Liver (tissue), 8 donors: ENCODE measurements at regions not wholly inside any gene's neighbourhood (a gene's known extent, or its start where the extent isn't known, plus 50 kb on each side); places are given as distances from the start of the nearest gene placed in this dataset.

ENCODE experiments used
- DNase-seq: peaks from one replicate; pipeline ENCODE4 v3.0.0-alpha.2; 2017; ENCODE audit warnings: low spot score
- H3K27ac ChIP-seq, 2 donors: one replicate each; pipeline ENCODE4 v1.7.0; 2013; ENCODE audit warnings: inconsistent platforms in 2 of 2, low read length in 2 of 2, control low read depth in 1 of 2, low read depth in 1 of 2, mild to moderate bottlenecking in 1 of 2
- H3K27me3 ChIP-seq, 4 donors: one replicate each; pipeline versions ENCODE4 v1.6.1 to v1.7.0; 2013; ENCODE audit warnings: low read length in 3 of 4, inconsistent platforms in 1 of 4, mild to moderate bottlenecking in 1 of 4, moderate library complexity in 1 of 4; ENCODE audit not compliant: control insufficient read depth in 4 of 4, insufficient read depth in 4 of 4
- H3K36me3 ChIP-seq, 4 donors: one replicate each; pipeline versions ENCODE4 v1.6.1 to v1.7.0; 2013; ENCODE audit warnings: low read length in 3 of 4, mild to moderate bottlenecking in 3 of 4, low read depth in 1 of 4, moderate library complexity in 1 of 4; ENCODE audit not compliant: control insufficient read depth in 4 of 4, insufficient read depth in 3 of 4
- H3K4me1 ChIP-seq, 4 donors: one replicate each; pipeline versions ENCODE4 v1.6.1 to v1.7.0; 2013; ENCODE audit warnings: low read length in 3 of 4, mild to moderate bottlenecking in 3 of 4, moderate library complexity in 1 of 4; ENCODE audit not compliant: control insufficient read depth in 4 of 4, insufficient read depth in 4 of 4
- H3K4me3 ChIP-seq, 3 donors: one replicate each; pipeline versions ENCODE4 v1.6.1 to v1.7.0; 2013; ENCODE audit warnings: low read length in 3 of 3, control low read depth in 1 of 3, low read depth in 1 of 3, mild to moderate bottlenecking in 1 of 3
- H3K9ac ChIP-seq, 2 donors: one replicate each; pipeline ENCODE4 v1.7.0; 2013; ENCODE audit warnings: low read length in 2 of 2, mild to moderate bottlenecking in 2 of 2, moderate library complexity in 2 of 2, control low read depth in 1 of 2, low read depth in 1 of 2
- H3K9me3 ChIP-seq, 4 donors: one replicate each; pipeline versions ENCODE4 v1.6.1 to v1.7.0; 2013; ENCODE audit warnings: low read length in 3 of 4; ENCODE audit not compliant: control insufficient read depth in 4 of 4
- ATF3 ChIP-seq: IDR thresholded peaks from 2 replicates; pipeline ENCODE4 v1.6.1; 2016; ENCODE audit warnings: antibody characterized with exemption
- CTCF ChIP-seq: fragments of 150-350 bp; IDR thresholded peaks from 2 replicates; pipeline ENCODE4 v1.5.1; 2017; ENCODE audit warnings: improper control_type of control experiment, low read depth, low read length; ENCODE audit not compliant: missing input control
- FOXA1 ChIP-seq: IDR thresholded peaks from 2 replicates; pipeline ENCODE4 v1.6.1; 2016; ENCODE audit warnings: antibody characterized with exemption
- GABPA ChIP-seq, 2 donors: IDR thresholded peaks in 1 of 2; conservative IDR thresholded peaks in 1 of 2; 2 replicates each; pipeline ENCODE4 v1.6.1; 2016; ENCODE audit warnings: antibody characterized with exemption in 2 of 2, mild to moderate bottlenecking in 1 of 2, moderate library complexity in 1 of 2
- HNF4A ChIP-seq, 2 donors: conservative IDR thresholded peaks; 2 replicates each; pipeline ENCODE4 v1.6.1; 2016; ENCODE audit warnings: antibody characterized with exemption in 2 of 2, mild to moderate bottlenecking in 2 of 2
- HNF4G ChIP-seq: IDR thresholded peaks from 2 replicates; pipeline ENCODE4 v1.6.1; 2016; ENCODE audit warnings: antibody characterized with exemption
- JUND ChIP-seq, 2 donors: IDR thresholded peaks; 2 replicates each; pipeline ENCODE4 v1.6.1; 2016; ENCODE audit warnings: antibody characterized with exemption in 2 of 2
- MAX ChIP-seq: IDR thresholded peaks from 2 replicates; pipeline ENCODE4 v1.6.1; 2016; ENCODE audit warnings: antibody characterized with exemption
- NR2F2 ChIP-seq: IDR thresholded peaks from 2 replicates; pipeline ENCODE4 v1.6.1; 2016; ENCODE audit warnings: antibody characterized with exemption
- RAD21 ChIP-seq, 2 donors: IDR thresholded peaks; 2 replicates each; pipeline ENCODE4 v1.6.1; 2016; ENCODE audit warnings: antibody characterized with exemption in 2 of 2, mild to moderate bottlenecking in 2 of 2
- RXRA ChIP-seq, 2 donors: IDR thresholded peaks; 2 replicates each; pipeline ENCODE4 v1.6.1; 2017 to 2018; ENCODE audit warnings: antibody characterized with exemption in 2 of 2, mild to moderate bottlenecking in 1 of 2
- YY1 ChIP-seq: IDR thresholded peaks from 2 replicates; pipeline ENCODE4 v1.6.1; 2016; ENCODE audit warnings: antibody characterized with exemption, mild to moderate bottlenecking
- WGBS: extraction: QIAGEN DNeasy Blood & Tissue Kit; methylation state at CpG from one replicate; pipeline ENCODE4 v1.1.7; 2013; 5-methylcytosine and 5-hydroxymethylcytosine counted together
- TF ChIP-seq, protein P1 (sequence below): IDR thresholded peaks from 2 replicates; pipeline ENCODE4 v1.6.1; 2016; ENCODE audit warnings: antibody characterized with exemption
- TF ChIP-seq, protein P2 (sequence below): IDR thresholded peaks from 2 replicates; pipeline ENCODE4 v1.6.1; 2016; ENCODE audit warnings: antibody characterized with exemption, mild to moderate bottlenecking
- donor health status: healthy.
- donor health status: healthy.
- donor health status: healthy.
- donor health status: healthy.
- donor health status: healthy.

DNA sequence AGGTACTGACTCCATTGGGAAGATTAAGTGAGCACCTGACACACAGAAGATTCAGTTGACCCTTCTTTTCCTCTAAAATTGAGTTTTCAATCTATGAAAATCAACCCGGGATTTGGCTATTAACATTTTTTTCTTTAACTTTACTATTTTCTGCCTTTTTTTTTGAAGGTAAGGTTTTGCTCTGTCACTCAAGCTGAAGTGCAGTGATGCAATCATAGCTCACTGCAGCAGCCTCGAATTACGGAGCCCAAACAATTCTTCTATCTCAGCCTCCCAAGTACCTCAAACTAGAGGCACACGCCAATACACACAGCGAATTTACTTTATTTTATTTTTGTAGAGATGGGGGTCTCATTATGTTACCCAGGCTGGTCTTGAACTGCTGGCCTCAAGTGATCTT is 1029.5 kb downstream of the MCTP2 start:
- Histone ChIP-seq H3K9me3 (no peaks in the 10 kb centered on the region), H3K9ac (no peak overlapping the region), H3K4me3 (no peak overlapping the region), H3K4me1 (peaks cover 0 to 3% (median 0%) of the 10 kb centered on the region in 4 donors), H3K27me3 (peaks cover 0 to 3% (median 0%) of the 10 kb centered on the region in 4 donors), H3K27ac (no peak overlapping the region), H3K36me3 (no peaks in the 10 kb centered on the region)
- WGBS = 85% methylated on average over 5 of the region's 5 CpGs
- no peak for DNase-seq
- TF ChIP-seq RXRA (IDR thresholded peaks at IDR 0.05) = no peak

- TF ChIP-seq GABPA (IDR thresholded peaks at IDR 0.05 in 1 of 2, conservative IDR thresholded peaks at IDR 0.05 in 1 of 2) (no peak), YY1 (no peak), ATF3 (no peak), RXRA (IDR thresholded peaks at IDR 0.05) (no peak), JUND (IDR thresholded peaks at IDR 0.05) (no peak), NR2F2 (no peak), FOXA1 (no peak), CTCF (no peak)
- TF ChIP-seq, protein P1, sequence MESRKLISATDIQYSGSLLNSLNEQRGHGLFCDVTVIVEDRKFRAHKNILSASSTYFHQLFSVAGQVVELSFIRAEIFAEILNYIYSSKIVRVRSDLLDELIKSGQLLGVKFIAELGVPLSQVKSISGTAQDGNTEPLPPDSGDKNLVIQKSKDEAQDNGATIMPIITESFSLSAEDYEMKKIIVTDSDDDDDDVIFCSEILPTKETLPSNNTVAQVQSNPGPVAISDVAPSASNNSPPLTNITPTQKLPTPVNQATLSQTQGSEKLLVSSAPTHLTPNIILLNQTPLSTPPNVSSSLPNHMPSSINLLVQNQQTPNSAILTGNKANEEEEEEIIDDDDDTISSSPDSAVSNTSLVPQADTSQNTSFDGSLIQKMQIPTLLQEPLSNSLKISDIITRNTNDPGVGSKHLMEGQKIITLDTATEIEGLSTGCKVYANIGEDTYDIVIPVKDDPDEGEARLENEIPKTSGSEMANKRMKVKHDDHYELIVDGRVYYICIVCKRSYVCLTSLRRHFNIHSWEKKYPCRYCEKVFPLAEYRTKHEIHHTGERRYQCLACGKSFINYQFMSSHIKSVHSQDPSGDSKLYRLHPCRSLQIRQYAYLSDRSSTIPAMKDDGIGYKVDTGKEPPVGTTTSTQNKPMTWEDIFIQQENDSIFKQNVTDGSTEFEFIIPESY = no peak
Observed at GRCh38 chr15:95261546-95261945, 1030.2 kb downstream of the MCTP2 start.

DNA sequence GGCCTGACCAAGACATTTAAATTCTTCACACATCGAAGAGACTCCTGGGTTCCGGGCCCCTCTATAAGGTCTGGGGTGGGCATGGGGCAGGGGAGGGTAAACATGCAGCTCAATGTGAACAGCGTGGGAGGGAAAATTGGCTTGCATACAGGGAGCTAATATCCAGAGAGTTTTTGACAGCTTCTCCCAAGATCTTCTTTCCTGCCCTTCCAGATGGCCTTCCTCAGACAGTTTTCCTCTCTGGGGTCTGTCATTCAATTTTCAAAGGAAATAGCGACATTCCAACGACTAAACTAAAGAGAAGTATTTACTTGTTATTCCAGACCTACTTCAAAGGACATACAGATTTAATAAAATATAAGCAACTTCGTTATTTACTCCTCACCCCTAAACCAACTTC is 1030.6 kb downstream of the MCTP2 start:
- 73% methylated on average over 6 of the region's 6 CpGs for WGBS
- H3K4me1 ChIP-seq = peaks cover 0 to 3% (median 0%) of the 10 kb centered on the region in 4 donors
- no peak overlapping the region for H3K9ac ChIP-seq
- no peak overlapping the region for H3K4me3 ChIP-seq
- H3K9me3 ChIP-seq = no peaks in the 10 kb centered on the region
- H3K27ac ChIP-seq = no peak overlapping the region
- no peaks in the 10 kb centered on the region for H3K36me3 ChIP-seq
- TF ChIP-seq YY1 (no peak), RAD21 (IDR thresholded peaks at IDR 0.05) (no peak), HNF4G (no peak), FOXA1 (no peak), NR2F2 (no peak), GABPA (IDR thresholded peaks at IDR 0.05 in 1 of 2, conservative IDR thresholded peaks at IDR 0.05 in 1 of 2) (no peak), HNF4A (conservative IDR thresholded peaks at IDR 0.05) (no peak), MAX (no peak)
- TF ChIP-seq, protein P2, sequence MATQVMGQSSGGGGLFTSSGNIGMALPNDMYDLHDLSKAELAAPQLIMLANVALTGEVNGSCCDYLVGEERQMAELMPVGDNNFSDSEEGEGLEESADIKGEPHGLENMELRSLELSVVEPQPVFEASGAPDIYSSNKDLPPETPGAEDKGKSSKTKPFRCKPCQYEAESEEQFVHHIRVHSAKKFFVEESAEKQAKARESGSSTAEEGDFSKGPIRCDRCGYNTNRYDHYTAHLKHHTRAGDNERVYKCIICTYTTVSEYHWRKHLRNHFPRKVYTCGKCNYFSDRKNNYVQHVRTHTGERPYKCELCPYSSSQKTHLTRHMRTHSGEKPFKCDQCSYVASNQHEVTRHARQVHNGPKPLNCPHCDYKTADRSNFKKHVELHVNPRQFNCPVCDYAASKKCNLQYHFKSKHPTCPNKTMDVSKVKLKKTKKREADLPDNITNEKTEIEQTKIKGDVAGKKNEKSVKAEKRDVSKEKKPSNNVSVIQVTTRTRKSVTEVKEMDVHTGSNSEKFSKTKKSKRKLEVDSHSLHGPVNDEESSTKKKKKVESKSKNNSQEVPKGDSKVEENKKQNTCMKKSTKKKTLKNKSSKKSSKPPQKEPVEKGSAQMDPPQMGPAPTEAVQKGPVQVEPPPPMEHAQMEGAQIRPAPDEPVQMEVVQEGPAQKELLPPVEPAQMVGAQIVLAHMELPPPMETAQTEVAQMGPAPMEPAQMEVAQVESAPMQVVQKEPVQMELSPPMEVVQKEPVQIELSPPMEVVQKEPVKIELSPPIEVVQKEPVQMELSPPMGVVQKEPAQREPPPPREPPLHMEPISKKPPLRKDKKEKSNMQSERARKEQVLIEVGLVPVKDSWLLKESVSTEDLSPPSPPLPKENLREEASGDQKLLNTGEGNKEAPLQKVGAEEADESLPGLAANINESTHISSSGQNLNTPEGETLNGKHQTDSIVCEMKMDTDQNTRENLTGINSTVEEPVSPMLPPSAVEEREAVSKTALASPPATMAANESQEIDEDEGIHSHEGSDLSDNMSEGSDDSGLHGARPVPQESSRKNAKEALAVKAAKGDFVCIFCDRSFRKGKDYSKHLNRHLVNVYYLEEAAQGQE = no peak
- no peak for DNase-seq
- H3K27me3 ChIP-seq = peaks cover 0 to 1% (median 0%) of the 10 kb centered on the region in 4 donors

More at GRCh38 chr15:95261546-95261945, 1030.2 kb downstream of the MCTP2 start:
- Histone ChIP-seq H3K27ac (no peak overlapping the region), H3K27me3 (peaks cover 0 to 3% (median 0%) of the 10 kb centered on the region in 4 donors), H3K4me1 (peaks cover 0 to 3% (median 0%) of the 10 kb centered on the region in 4 donors), H3K36me3 (no peaks in the 10 kb centered on the region), H3K4me3 (no peak overlapping the region), H3K9ac (no peak overlapping the region), H3K9me3 (no peaks in the 10 kb centered on the region)
- 87% methylated on average over 3 of the region's 3 CpGs for WGBS
- no peak for DNase-seq
